WTC11 (cell line): ENCODE measurements at regions not wholly inside any gene's neighbourhood (a gene's known extent, or its start where the extent isn't known, plus 50 kb on each side); places are given as distances from the start of the nearest gene placed in this dataset.
A peak's percentile ranks its signal among the peaks of the same experiment; 100 is the strongest.

Experiments
- ATAC-seq: fragments of 200-7000 bp; cut with Tn5 transposase; 2 replicates; pipeline ENCODE4 v1.10.0; 2021; ENCODE audit warnings: mild to moderate bottlenecking, moderate library complexity
- CTCF ChIA-PET: fragments of 300-600 bp; sonication (Branson Sonifier 250); formaldehyde crosslinking; loops from one replicate; lab custom pipeline; 2021; ENCODE audit warnings: antibody characterized with exemption; lab: Charles Lee
- POLR2A ChIA-PET: fragments of 350-600 bp; sonication (Branson Sonifier 250); formaldehyde crosslinking; loops from one replicate; lab custom pipeline; 2021; ENCODE audit warnings: antibody characterized with exemption; lab: Charles Lee
- DNase-seq: peaks from one replicate; pipeline ENCODE4 v3.0.0; 2021; ENCODE audit warnings: low spot score
- H3K27ac Mint-ChIP-seq: 2 replicates; pipeline ENCODE4 v1.8.0; 2021; ENCODE audit warnings: mixed read lengths
- H3K27me3 Mint-ChIP-seq: 2 replicates; pipeline ENCODE4 v1.8.0; 2021; ENCODE audit warnings: low read depth, mild to moderate bottlenecking, moderate library complexity, mixed read lengths
- H3K36me3 Mint-ChIP-seq: 2 replicates; pipeline ENCODE4 v1.8.0; 2021; ENCODE audit warnings: mixed read lengths
- H3K4me1 Mint-ChIP-seq: 2 replicates; pipeline ENCODE4 v1.8.0; 2022; ENCODE audit warnings: mixed read lengths
- H3K4me3 Mint-ChIP-seq: 2 replicates; pipeline ENCODE4 v1.8.0; 2021; ENCODE audit warnings: mild to moderate bottlenecking, moderate library complexity, mixed read lengths
- H3K9me3 Mint-ChIP-seq: 2 replicates; pipeline ENCODE4 v1.8.0; 2021; ENCODE audit warnings: mixed read lengths
- ATF6 ChIP-seq: sonication (generic); formaldehyde crosslinking; IDR thresholded peaks from 2 replicates; pipeline ENCODE4 v1.8.1; 2023; ENCODE audit warnings: mild to moderate bottlenecking, missing genetic modification reagents
- CREB1 ChIP-seq: sonication (generic); formaldehyde crosslinking; IDR thresholded peaks from 2 replicates; pipeline ENCODE4 v1.8.0; 2023; ENCODE audit warnings: mild to moderate bottlenecking, missing genetic modification reagents
- CTCF ChIP-seq: fragments of 200-600 bp; IDR thresholded peaks from 2 replicates; pipeline ENCODE4 v1.8.0; 2022; ENCODE audit warnings: antibody characterized with exemption
- ERG ChIP-seq: fragments of 250-450 bp; sonication (Bioruptor Pico); IDR thresholded peaks from 2 replicates; pipeline ENCODE4 v1.8.0; 2021; ENCODE audit warnings: mild to moderate bottlenecking
- FOXP4 ChIP-seq: sonication (generic); formaldehyde crosslinking; IDR thresholded peaks from 2 replicates; pipeline ENCODE4 v1.8.0; 2022; ENCODE audit warnings: mild to moderate bottlenecking, missing genetic modification reagents
- GABPB1 ChIP-seq: sonication (generic); formaldehyde crosslinking; IDR thresholded peaks from 2 replicates; pipeline ENCODE4 v1.8.1; 2023; ENCODE audit warnings: mild to moderate bottlenecking, missing genetic modification reagents
- NFE2L1 ChIP-seq: sonication (generic); formaldehyde crosslinking; IDR thresholded peaks from 2 replicates; pipeline ENCODE4 v1.8.1; 2023; ENCODE audit warnings: missing genetic modification reagents
- NR2C2 ChIP-seq: sonication (generic); formaldehyde crosslinking; IDR thresholded peaks from 2 replicates; pipeline ENCODE4 v1.8.0; 2022; ENCODE audit warnings: mild to moderate bottlenecking, missing genetic modification reagents
- NR3C1 ChIP-seq: sonication (generic); formaldehyde crosslinking; conservative IDR thresholded peaks from 2 replicates; pipeline ENCODE4 v1.8.1; 2023; ENCODE audit warnings: low read depth, mild to moderate bottlenecking, missing genetic modification reagents
- PRDM15 ChIP-seq: sonication (generic); formaldehyde crosslinking; IDR thresholded peaks from 2 replicates; pipeline ENCODE4 v1.8.0; 2022; ENCODE audit warnings: missing genetic modification reagents
- RORB ChIP-seq: fragments of 250-450 bp; sonication (Bioruptor Pico); IDR thresholded peaks from 2 replicates; pipeline ENCODE4 v1.9.0; 2021; ENCODE audit warnings: mild to moderate bottlenecking
- SP1 ChIP-seq: sonication (generic); formaldehyde crosslinking; conservative IDR thresholded peaks from 2 replicates; pipeline ENCODE4 v1.8.1; 2022; ENCODE audit warnings: missing genetic modification reagents
- STAT6 ChIP-seq: sonication (generic); formaldehyde crosslinking; conservative IDR thresholded peaks from 2 replicates; pipeline ENCODE4 v1.8.1; 2023; ENCODE audit warnings: mild to moderate bottlenecking, low read depth, missing genetic modification reagents, moderate library complexity
- TCF7 ChIP-seq: sonication (generic); formaldehyde crosslinking; IDR thresholded peaks from 2 replicates; pipeline ENCODE4 v1.8.0; 2022; ENCODE audit warnings: mild to moderate bottlenecking, low read depth, missing genetic modification reagents, moderate library complexity
- ZBTB21 ChIP-seq: sonication (generic); formaldehyde crosslinking; IDR thresholded peaks from 2 replicates; pipeline ENCODE4 v1.8.1; 2023; ENCODE audit warnings: mild to moderate bottlenecking, missing genetic modification reagents, borderline replicate concordance
- ZNF232 ChIP-seq: sonication (generic); formaldehyde crosslinking; IDR thresholded peaks from 2 replicates; pipeline ENCODE4 v1.8.0; 2022; ENCODE audit warnings: mild to moderate bottlenecking, missing genetic modification reagents
- ZNF281 ChIP-seq: sonication (generic); formaldehyde crosslinking; IDR thresholded peaks from 2 replicates; pipeline ENCODE4 v1.8.0; 2023; ENCODE audit warnings: mild to moderate bottlenecking, missing genetic modification reagents
- ZNF423 ChIP-seq: fragments of 250-450 bp; sonication (Bioruptor Pico); IDR thresholded peaks from 2 replicates; pipeline ENCODE4 v2.1.2; 2022; ENCODE audit warnings: mild to moderate bottlenecking, moderate library complexity
- ZNF425 ChIP-seq: fragments of 250-450 bp; sonication (Bioruptor Pico); conservative IDR thresholded peaks from 2 replicates; pipeline ENCODE4 v1.9.0; 2021; ENCODE audit warnings: mild to moderate bottlenecking
- ZNF671 ChIP-seq: fragments of 250-450 bp; sonication (Bioruptor Pico); IDR thresholded peaks from 2 replicates; pipeline ENCODE4 v1.8.0; 2021; ENCODE audit warnings: mild to moderate bottlenecking

GRCh38 chr12:70101064-70101463, 142.2 kb upstream of the CNOT2 start:
- ChIA-PET POLR2A (no interaction called here), CTCF (no interaction called here)
- H3K27me3 Mint-ChIP-seq, result no peaks in the 10 kb centered on the region
- no peak overlapping the region for H3K4me3 Mint-ChIP-seq
- ATAC-seq, result peak; percentile 59
- peak overlapping the region; percentile 78 for H3K27ac Mint-ChIP-seq
- H3K9me3 Mint-ChIP-seq, result no peaks in the 10 kb centered on the region
- H3K36me3 Mint-ChIP-seq, result no peaks in the 10 kb centered on the region
- H3K4me1 Mint-ChIP-seq, result peaks cover 29% of the 10 kb centered on the region
- TF ChIP-seq SP1 (CRISPR knock-in tag) (no peak), STAT6 (CRISPR knock-in tag) (no peak), ZBTB21 (CRISPR knock-in tag) (no peak), NR2C2 (CRISPR knock-in tag) (no peak), ATF6 (CRISPR knock-in tag) (no peak), TCF7 (no peak), GABPB1 (CRISPR knock-in tag) (no peak), ERG (CRISPR knock-in tag) (no peak), NR3C1 (CRISPR knock-in tag) (no peak), ZNF281 (CRISPR knock-in tag) (no peak), ZNF423 (CRISPR knock-in tag) (no peak), PRDM15 (no peak), ZNF425 (no peak), NFE2L1 (no peak), ZNF671 (CRISPR knock-in tag) (no peak), CREB1 (CRISPR knock-in tag) (no peak), ZNF232 (CRISPR knock-in tag) (no peak), RORB (CRISPR knock-in tag) (no peak), FOXP4 (CRISPR knock-in tag) (no peak), CTCF (no peak)
- no peak for DNase-seq
